Panc1 (cell line): ENCODE measurements at regions not wholly inside any gene's neighbourhood (a gene's known extent, or its start where the extent isn't known, plus 50 kb on each side); places are given as distances from the start of the nearest gene placed in this dataset.

Source experiments
- ATAC-seq: fragments of 200-7000 bp; cut with Tn5 transposase; 2 replicates; pipeline ENCODE4 v1.9.1; 2020; ENCODE audit warnings: mild to moderate bottlenecking, moderate library complexity
- BruUV-seq: library from RNA; stranded (reverse); fragments of 400-500 nt; replicated peaks from 2 replicates; lab custom pipeline; 2021; lab: Mats Ljungman, UMichigan
- CTCF ChIA-PET: fragments of 300-600 bp; sonication (Branson Sonifier 250); formaldehyde crosslinking; loops from one replicate; lab custom pipeline; 2022; ENCODE audit warnings: antibody characterized with exemption; lab: Charles Lee
- POLR2A ChIA-PET: fragments of 300-600 bp; sonication (Branson Sonifier 250); formaldehyde crosslinking; loops from one replicate; lab custom pipeline; 2022; ENCODE audit warnings: antibody characterized with exemption; lab: Charles Lee
- DNase-seq: peaks from one replicate; pipeline ENCODE4 v3.0.0-alpha.2; 2010; ENCODE audit warnings: low read depth, low spot score
- H3K27ac ChIP-seq: 2 replicates; pipeline ENCODE4 v1.5.1; 2011; ENCODE audit warnings: mild to moderate bottlenecking, low read length, inconsistent platforms
- H3K27me3 ChIP-seq: fragments of 200-500 bp; sonication (Bioruptor generic); 2 replicates; pipeline ENCODE4 v1.6.0; 2014; ENCODE audit warnings: low read length, inconsistent platforms; ENCODE audit not compliant: control insufficient read depth, insufficient read depth
- H3K36me3 ChIP-seq: fragments of 200-500 bp; sonication (Bioruptor generic); 2 replicates; pipeline ENCODE4 v1.5.1; 2014; ENCODE audit warnings: inconsistent platforms, mild to moderate bottlenecking, low read length, moderate library complexity; ENCODE audit not compliant: control insufficient read depth, insufficient read depth
- H3K4me1 ChIP-seq: 2 replicates; pipeline ENCODE4 v1.5.1; 2011; ENCODE audit warnings: inconsistent platforms, mild to moderate bottlenecking, low read length, moderate library complexity; ENCODE audit not compliant: control insufficient read depth, insufficient read depth
- H3K4me3 ChIP-seq, 2 experiments: 2 replicates each; pipeline ENCODE4 v1.5.1; 2011 to 2012; ENCODE audit warnings: low read depth in 2 of 2, low read length in 2 of 2, mild to moderate bottlenecking in 2 of 2, inconsistent platforms in 1 of 2, moderate library complexity in 1 of 2
- H3K9me3 ChIP-seq: fragments of 200-500 bp; sonication (Bioruptor generic); 2 replicates; pipeline ENCODE4 v1.5.1; 2014; ENCODE audit warnings: low read depth, mild to moderate bottlenecking, inconsistent platforms, low read length, moderate library complexity; ENCODE audit not compliant: control insufficient read depth, insufficient read depth
- POLR2AphosphoS5 ChIP-seq: IDR thresholded peaks from 2 replicates; pipeline ENCODE4 v1.6.1; 2012; ENCODE audit warnings: mild to moderate bottlenecking, low read depth, low read length, moderate library complexity
- SIN3A ChIP-seq: IDR thresholded peaks from 2 replicates; pipeline ENCODE4 v1.6.1; 2012; ENCODE audit warnings: low read depth, mild to moderate bottlenecking, low read length, moderate library complexity, borderline replicate concordance; ENCODE audit not compliant: insufficient read depth
- TCF7L2 ChIP-seq: IDR thresholded peaks from 2 replicates; pipeline ENCODE4 v1.6.1; 2011; ENCODE audit warnings: mild to moderate bottlenecking, low read depth, low read length, inconsistent platforms
- in situ Hi-C: cut with HindIII; loops from 2 replicates; pipeline ENCODE4 v1.10.0; 2016; ENCODE audit warnings: low sequenced_read_pairs, low pct_unique_long_range_greater_than_20kb
- intact Hi-C: fragments of 100-400 bp; cut with micrococcal nuclease; formaldehyde crosslinking; loops from one replicate; pipeline ENCODE4 v1.10.0; 2022; ENCODE audit not compliant: unreplicated experiment
- TF ChIP-seq, protein P1 (sequence below), 2 experiments: IDR thresholded peaks; 2 replicates each; pipeline ENCODE4 v1.6.1; 2011 to 2012; ENCODE audit warnings: low read depth in 2 of 2, control low read depth in 1 of 2, low read length in 1 of 2, mild to moderate bottlenecking in 1 of 2, moderate library complexity in 1 of 2; ENCODE audit not compliant: insufficient read depth in 1 of 2
- TF ChIP-seq, protein P2 (sequence below): fragments of 450-650 bp; IDR thresholded peaks from 2 replicates; pipeline ENCODE4 v1.5.1; 2017; ENCODE audit warnings: mild to moderate bottlenecking

- CTCF ChIA-PET: no interaction called here
- intact Hi-C loops (no loop called here), in situ Hi-C loops (no loop called here)
- BruUV-seq: no TSS peak
- Histone ChIP-seq H3K27ac (no peak overlapping the region), H3K9me3 (no peaks in the 10 kb centered on the region), H3K27me3 (no peaks in the 10 kb centered on the region), H3K36me3 (no peaks in the 10 kb centered on the region), H3K4me1 (no peaks in the 10 kb centered on the region), H3K4me3 (no peak overlapping the region)
- POLR2A ChIA-PET: no interaction called here
- no peak for DNase-seq
- TF ChIP-seq, protein P1, sequence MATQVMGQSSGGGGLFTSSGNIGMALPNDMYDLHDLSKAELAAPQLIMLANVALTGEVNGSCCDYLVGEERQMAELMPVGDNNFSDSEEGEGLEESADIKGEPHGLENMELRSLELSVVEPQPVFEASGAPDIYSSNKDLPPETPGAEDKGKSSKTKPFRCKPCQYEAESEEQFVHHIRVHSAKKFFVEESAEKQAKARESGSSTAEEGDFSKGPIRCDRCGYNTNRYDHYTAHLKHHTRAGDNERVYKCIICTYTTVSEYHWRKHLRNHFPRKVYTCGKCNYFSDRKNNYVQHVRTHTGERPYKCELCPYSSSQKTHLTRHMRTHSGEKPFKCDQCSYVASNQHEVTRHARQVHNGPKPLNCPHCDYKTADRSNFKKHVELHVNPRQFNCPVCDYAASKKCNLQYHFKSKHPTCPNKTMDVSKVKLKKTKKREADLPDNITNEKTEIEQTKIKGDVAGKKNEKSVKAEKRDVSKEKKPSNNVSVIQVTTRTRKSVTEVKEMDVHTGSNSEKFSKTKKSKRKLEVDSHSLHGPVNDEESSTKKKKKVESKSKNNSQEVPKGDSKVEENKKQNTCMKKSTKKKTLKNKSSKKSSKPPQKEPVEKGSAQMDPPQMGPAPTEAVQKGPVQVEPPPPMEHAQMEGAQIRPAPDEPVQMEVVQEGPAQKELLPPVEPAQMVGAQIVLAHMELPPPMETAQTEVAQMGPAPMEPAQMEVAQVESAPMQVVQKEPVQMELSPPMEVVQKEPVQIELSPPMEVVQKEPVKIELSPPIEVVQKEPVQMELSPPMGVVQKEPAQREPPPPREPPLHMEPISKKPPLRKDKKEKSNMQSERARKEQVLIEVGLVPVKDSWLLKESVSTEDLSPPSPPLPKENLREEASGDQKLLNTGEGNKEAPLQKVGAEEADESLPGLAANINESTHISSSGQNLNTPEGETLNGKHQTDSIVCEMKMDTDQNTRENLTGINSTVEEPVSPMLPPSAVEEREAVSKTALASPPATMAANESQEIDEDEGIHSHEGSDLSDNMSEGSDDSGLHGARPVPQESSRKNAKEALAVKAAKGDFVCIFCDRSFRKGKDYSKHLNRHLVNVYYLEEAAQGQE (IDR thresholded peaks at IDR 0.05; ENCODE audit: insufficient read depth in 1 of 2, low read depth in 2 of 2, low read length in 1 of 2): no peak
- TF ChIP-seq, protein P2, sequence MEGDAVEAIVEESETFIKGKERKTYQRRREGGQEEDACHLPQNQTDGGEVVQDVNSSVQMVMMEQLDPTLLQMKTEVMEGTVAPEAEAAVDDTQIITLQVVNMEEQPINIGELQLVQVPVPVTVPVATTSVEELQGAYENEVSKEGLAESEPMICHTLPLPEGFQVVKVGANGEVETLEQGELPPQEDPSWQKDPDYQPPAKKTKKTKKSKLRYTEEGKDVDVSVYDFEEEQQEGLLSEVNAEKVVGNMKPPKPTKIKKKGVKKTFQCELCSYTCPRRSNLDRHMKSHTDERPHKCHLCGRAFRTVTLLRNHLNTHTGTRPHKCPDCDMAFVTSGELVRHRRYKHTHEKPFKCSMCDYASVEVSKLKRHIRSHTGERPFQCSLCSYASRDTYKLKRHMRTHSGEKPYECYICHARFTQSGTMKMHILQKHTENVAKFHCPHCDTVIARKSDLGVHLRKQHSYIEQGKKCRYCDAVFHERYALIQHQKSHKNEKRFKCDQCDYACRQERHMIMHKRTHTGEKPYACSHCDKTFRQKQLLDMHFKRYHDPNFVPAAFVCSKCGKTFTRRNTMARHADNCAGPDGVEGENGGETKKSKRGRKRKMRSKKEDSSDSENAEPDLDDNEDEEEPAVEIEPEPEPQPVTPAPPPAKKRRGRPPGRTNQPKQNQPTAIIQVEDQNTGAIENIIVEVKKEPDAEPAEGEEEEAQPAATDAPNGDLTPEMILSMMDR: no peak
- TF ChIP-seq SIN3A (no peak), TCF7L2 (no peak), POLR2AphosphoS5 (no peak)
- no peak for ATAC-seq
Measured at GRCh38 chr5:175290379-175290778, 153.6 kb downstream of the DRD1 start.

DNA sequence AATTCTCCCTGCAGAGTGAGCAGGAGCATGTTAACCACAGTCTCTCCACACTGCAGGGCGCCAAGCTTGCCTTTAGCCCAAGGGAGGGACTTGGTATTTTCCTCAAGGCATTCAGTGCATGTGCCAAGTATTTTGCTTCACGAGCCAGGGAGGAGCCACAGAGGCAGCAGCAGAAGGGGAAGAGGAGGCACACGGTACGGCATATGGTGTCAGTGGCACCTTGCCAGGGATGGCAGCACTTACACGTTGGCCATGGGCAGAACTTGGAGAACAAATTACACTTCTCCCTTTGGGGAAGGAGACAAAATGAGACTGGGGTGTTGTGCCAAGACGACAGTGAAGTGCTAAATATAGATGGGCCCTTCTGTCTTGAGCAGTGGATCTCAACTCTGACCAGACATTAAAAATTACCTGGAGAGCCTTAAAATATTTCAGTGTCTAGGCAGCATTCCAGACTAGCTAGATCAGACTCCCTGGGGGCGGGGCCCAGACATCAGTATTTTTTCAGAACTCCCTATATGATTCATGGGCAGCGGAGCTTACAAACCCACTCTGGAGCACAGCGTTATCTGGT lies 155.8 kb downstream of the DRD1 start:
- ChIA-PET CTCF (no interaction called here), POLR2A (no interaction called here)
- H3K4me1 ChIP-seq: no peaks in the 10 kb centered on the region
- no peak overlapping the region for H3K27ac ChIP-seq
- TF ChIP-seq, protein P1 (IDR thresholded peaks at IDR 0.05; ENCODE audit: insufficient read depth in 1 of 2, low read depth in 2 of 2, low read length in 1 of 2): no peak
- TF ChIP-seq, protein P2: no peak
- no peak for TF ChIP-seq POLR2AphosphoS5
- TF ChIP-seq TCF7L2: no peak
- no peak overlapping the region for H3K4me3 ChIP-seq
- ATAC-seq (peak; percentile 53), DNase-seq (no peak)
- no peaks in the 10 kb centered on the region for H3K36me3 ChIP-seq
- BruUV-seq: no TSS peak
- in situ Hi-C loops: no loop called here
- H3K9me3 ChIP-seq: no peaks in the 10 kb centered on the region
- no peaks in the 10 kb centered on the region for H3K27me3 ChIP-seq
- intact Hi-C loops: no loop called here
